GM18861 (cell line): ENCODE measurements at regions not wholly inside any gene's neighbourhood (a gene's known extent, or its start where the extent isn't known, plus 50 kb on each side); places are given as distances from the start of the nearest gene placed in this dataset.
A peak's percentile ranks its signal among the peaks of the same experiment; 100 is the strongest.

ENCODE experiments used
- ATAC-seq: cut with Tn5 transposase; IDR thresholded peaks from one replicate; pipeline ENCODE4 v1.9.1; 2021; ENCODE audit not compliant: unreplicated experiment

- no peak for ATAC-seq
Measured at GRCh38 chr6:62480544-62480943, 194.5 kb upstream of the KHDRBS2 start.

- ATAC-seq = no peak
Measured at GRCh38 chr6:62479697-62480220, 193.7 kb upstream of the KHDRBS2 start.

GRCh38 chr6:62474793-62475192 is 188.8 kb upstream of the KHDRBS2 start:
- ATAC-seq = no peak

GRCh38 chr6:62466607-62467006 is 180.6 kb upstream of the KHDRBS2 start:
- no peak for ATAC-seq

GRCh38 chr6:62465206-62465605 is 179.2 kb upstream of the KHDRBS2 start:
- ATAC-seq = no peak

GRCh38 chr6:62452586-62452985 is 166.6 kb upstream of the KHDRBS2 start:
- no peak for ATAC-seq

- no peak for ATAC-seq
Measured at GRCh38 chr6:62446647-62447316, 160.8 kb upstream of the KHDRBS2 start.

- no peak for ATAC-seq
Measured at GRCh38 chr6:62445521-62445920, 159.5 kb upstream of the KHDRBS2 start.

GRCh38 chr6:62441182-62441581 is 155.2 kb upstream of the KHDRBS2 start:
- no peak for ATAC-seq

- no peak for ATAC-seq
Measured at GRCh38 chr6:62429781-62430180, 143.8 kb upstream of the KHDRBS2 start.

- ATAC-seq = no peak
Measured at GRCh38 chr6:62400521-62401259, 114.7 kb upstream of the KHDRBS2 start.

- ATAC-seq = no peak
Measured at GRCh38 chr6:62393608-62394007, 107.6 kb upstream of the KHDRBS2 start.

- no peak for ATAC-seq
Measured at GRCh38 chr6:62392291-62392690, 106.3 kb upstream of the KHDRBS2 start.

- ATAC-seq = no peak
Measured at GRCh38 chr6:62391358-62391757, 105.3 kb upstream of the KHDRBS2 start.

GRCh38 chr6:62390401-62390800 is 104.4 kb upstream of the KHDRBS2 start:
- no peak for ATAC-seq

GRCh38 chr6:62371453-62372210 is 85.6 kb upstream of the KHDRBS2 start:
- ATAC-seq = no peak

GRCh38 chr6:62367601-62368000 is 81.6 kb upstream of the KHDRBS2 start:
- peak; percentile 99 for ATAC-seq

- ATAC-seq = no peak
Measured at GRCh38 chr6:62362097-62362496, 76.1 kb upstream of the KHDRBS2 start.

- no peak for ATAC-seq
Measured at GRCh38 chr6:62357835-62358234, 71.8 kb upstream of the KHDRBS2 start.

- ATAC-seq = no peak
Measured at GRCh38 chr6:62354261-62354660, 68.2 kb upstream of the KHDRBS2 start.

GRCh38 chr6:62345962-62346689 is 60.1 kb upstream of the KHDRBS2 start:
- no peak for ATAC-seq
